Breast epithelium (tissue), 4 donors: ENCODE measurements at regions not wholly inside any gene's neighbourhood (a gene's known extent, or its start where the extent isn't known, plus 50 kb on each side); places are given as distances from the start of the nearest gene placed in this dataset.

ENCODE experiments used
- DNase-seq, 2 donors: peaks; one replicate each; pipeline ENCODE4 v3.0.0-alpha.2; 2019; ENCODE audit warnings: low spot score in 2 of 2
- H3K27ac ChIP-seq, 2 donors: fragments of 200-600 bp; sonication (generic) in 1 of 2; one replicate each; pipeline ENCODE4 v1.5.1; 2016 to 2019; ENCODE audit warnings: mild to moderate bottlenecking in 1 of 2
- H3K27me3 ChIP-seq, 2 donors: fragments of 200-600 bp; sonication (generic) in 1 of 2; one replicate each; pipeline versions ENCODE4 v1.5.1 to v1.6.0; 2017 to 2019; ENCODE audit warnings: control low read depth in 1 of 2, mild to moderate bottlenecking in 1 of 2
- H3K36me3 ChIP-seq: fragments of 200-600 bp; one replicate; pipeline ENCODE4 v1.5.1; 2019
- H3K4me1 ChIP-seq, 2 donors: fragments of 200-600 bp; sonication (generic); one replicate each; pipeline ENCODE4 v1.5.1; 2016 to 2019; ENCODE audit warnings: control low read depth in 1 of 2
- H3K4me3 ChIP-seq, 3 donors: fragments of 200-600 bp; sonication (generic); 1 replicate in 2 of 3; 2 replicates in 1 of 3; pipeline ENCODE4 v1.5.1; 2016 to 2019; ENCODE audit warnings: mild to moderate bottlenecking in 3 of 3, moderate library complexity in 2 of 3
- H3K9me3 ChIP-seq, 2 donors: fragments of 200-600 bp; sonication (generic) in 1 of 2; one replicate each; pipeline ENCODE4 v1.5.1; 2016 to 2019; ENCODE audit warnings: control low read depth in 1 of 2
- CTCF ChIP-seq, 3 donors: fragments of 450-650 bp; IDR thresholded peaks; one replicate each; pipeline ENCODE4 v1.5.1; 2016 to 2017; ENCODE audit warnings: antibody characterized with exemption in 3 of 3, mild to moderate bottlenecking in 3 of 3, moderate library complexity in 3 of 3
- POLR2A ChIP-seq: fragments of 450-650 bp; IDR thresholded peaks from one replicate; pipeline ENCODE4 v1.6.1; 2016; ENCODE audit warnings: antibody characterized with exemption, mild to moderate bottlenecking, moderate library complexity
- POLR2AphosphoS5 ChIP-seq, 3 donors: sonication (generic); formaldehyde crosslinking; IDR thresholded peaks; one replicate each; pipeline ENCODE4 v1.6.1; 2017; ENCODE audit warnings: antibody characterized with exemption in 3 of 3
- intact Hi-C: fragments of 100-400 bp; cut with DNase I; formaldehyde crosslinking; loops from one replicate; pipeline ENCODE4 v1.15.1; 2023; ENCODE audit warnings: low total_unique reads

- TF ChIP-seq POLR2AphosphoS5 (IDR thresholded peaks at IDR 0.05) (no peak), CTCF (IDR thresholded peaks at IDR 0.05) (no peak), POLR2A (no peak)
- no peaks in the 10 kb centered on the region for H3K27me3 ChIP-seq
- no peak overlapping the region for H3K27ac ChIP-seq
- no peak overlapping the region for H3K4me3 ChIP-seq
- H3K9me3 ChIP-seq: no peaks in the 10 kb centered on the region
- no peak for DNase-seq
- H3K4me1 ChIP-seq: no peaks in the 10 kb centered on the region
- intact Hi-C loops: no loop called here
- H3K36me3 ChIP-seq: no peaks in the 10 kb centered on the region
Observed at GRCh38 chr5:125103459-125103858, 357.0 kb upstream of the ZNF608 start.

GRCh38 chr5:125106271-125106670 lies 359.8 kb upstream of the ZNF608 start:
- Histone ChIP-seq H3K4me3 (no peak overlapping the region), H3K9me3 (no peaks in the 10 kb centered on the region), H3K27ac (no peak overlapping the region), H3K27me3 (no peaks in the 10 kb centered on the region), H3K4me1 (no peaks in the 10 kb centered on the region), H3K36me3 (no peaks in the 10 kb centered on the region)
- DNase-seq: no peak
- TF ChIP-seq CTCF (IDR thresholded peaks at IDR 0.05): no peak
- TF ChIP-seq POLR2AphosphoS5 (IDR thresholded peaks at IDR 0.05): no peak
- no peak for TF ChIP-seq POLR2A
- intact Hi-C loops: no loop called here

GRCh38 chr5:125106881-125107280 lies 360.4 kb upstream of the ZNF608 start:
- H3K27ac ChIP-seq: no peak overlapping the region
- H3K9me3 ChIP-seq: no peaks in the 10 kb centered on the region
- intact Hi-C loops: no loop called here

DNA sequence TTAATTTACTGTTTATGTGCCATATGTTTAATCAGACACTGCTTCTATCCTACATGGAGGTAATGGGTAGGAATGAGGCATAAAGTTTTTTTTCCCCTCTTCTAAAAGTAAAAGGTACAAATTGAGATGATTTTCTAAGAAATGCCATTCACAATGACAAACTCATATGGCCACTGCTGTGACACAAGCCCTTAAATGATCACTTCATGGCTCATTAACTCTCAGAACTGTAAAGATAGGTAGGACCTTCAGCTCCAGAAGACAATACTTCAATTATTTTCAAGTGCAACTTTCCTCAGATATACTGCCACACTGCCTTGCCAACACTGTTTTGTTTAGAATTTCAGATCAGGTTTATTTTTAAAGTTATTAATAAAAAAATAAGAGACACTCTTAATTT lies 362.9 kb upstream of the ZNF608 start:
- Histone ChIP-seq H3K9me3 (no peaks in the 10 kb centered on the region), H3K36me3 (no peaks in the 10 kb centered on the region), H3K27ac (no peak overlapping the region), H3K27me3 (no peaks in the 10 kb centered on the region), H3K4me1 (no peaks in the 10 kb centered on the region), H3K4me3 (no peak overlapping the region)
- intact Hi-C loops: no loop called here
- TF ChIP-seq POLR2AphosphoS5 (IDR thresholded peaks at IDR 0.05) (no peak), POLR2A (no peak), CTCF (IDR thresholded peaks at IDR 0.05) (no peak)
- no peak for DNase-seq

More at GRCh38 chr5:125106881-125107280, 360.4 kb upstream of the ZNF608 start:
- DNase-seq: no peak
- Histone ChIP-seq H3K4me3 (no peak overlapping the region), H3K27me3 (no peaks in the 10 kb centered on the region), H3K4me1 (no peaks in the 10 kb centered on the region), H3K36me3 (no peaks in the 10 kb centered on the region)
- TF ChIP-seq POLR2A: no peak
- TF ChIP-seq POLR2AphosphoS5 (IDR thresholded peaks at IDR 0.05): no peak
- TF ChIP-seq CTCF (IDR thresholded peaks at IDR 0.05): no peak

GRCh38 chr5:125109816-125110215 lies 363.4 kb upstream of the ZNF608 start:
- no peaks in the 10 kb centered on the region for H3K27me3 ChIP-seq
- no peaks in the 10 kb centered on the region for H3K36me3 ChIP-seq
- intact Hi-C loops: no loop called here
- no peaks in the 10 kb centered on the region for H3K4me1 ChIP-seq
- no peaks in the 10 kb centered on the region for H3K9me3 ChIP-seq
- no peak overlapping the region for H3K4me3 ChIP-seq
- H3K27ac ChIP-seq: no peak overlapping the region
- no peak for TF ChIP-seq POLR2A
- no peak for TF ChIP-seq CTCF (IDR thresholded peaks at IDR 0.05)
- TF ChIP-seq POLR2AphosphoS5 (IDR thresholded peaks at IDR 0.05): no peak
- no peak for DNase-seq
